Sigmoid colon (tissue), 4 donors: ENCODE measurements at regions not wholly inside any gene's neighbourhood (a gene's known extent, or its start where the extent isn't known, plus 50 kb on each side); places are given as distances from the start of the nearest gene placed in this dataset.

ENCODE experiments used
- CTCF ChIP-seq, 4 experiments: fragments of 450-650 bp in 3 of 4; fragments of 200-600 bp in 1 of 4; IDR thresholded peaks; one replicate each; pipeline ENCODE4 v1.5.1; 2016 to 2019; ENCODE audit warnings: antibody characterized with exemption in 4 of 4, mild to moderate bottlenecking in 3 of 4, moderate library complexity in 2 of 4
- EP300 ChIP-seq, 4 donors: sonication (generic); formaldehyde crosslinking; IDR thresholded peaks; one replicate each; pipeline ENCODE4 v1.6.1; 2017; ENCODE audit warnings: antibody characterized with exemption in 4 of 4
- POLR2A ChIP-seq, 2 donors: fragments of 450-650 bp; IDR thresholded peaks; one replicate each; pipeline ENCODE4 v1.6.1; 2016; ENCODE audit warnings: antibody characterized with exemption in 2 of 2, mild to moderate bottlenecking in 2 of 2, moderate library complexity in 2 of 2

- TF ChIP-seq CTCF (IDR thresholded peaks at IDR 0.05): no peak
- TF ChIP-seq EP300 (IDR thresholded peaks at IDR 0.05): no peak
- TF ChIP-seq POLR2A (IDR thresholded peaks at IDR 0.05): no peak
Observed at GRCh38 chr4:124980276-124980752, 267.8 kb upstream of the ANKRD50 start.
